ENCODE measurements at regions not wholly inside any gene's neighbourhood (a gene's known extent, or its start where the extent isn't known, plus 50 kb on each side); places are given as distances from the start of the nearest gene placed in this dataset.

DNA sequence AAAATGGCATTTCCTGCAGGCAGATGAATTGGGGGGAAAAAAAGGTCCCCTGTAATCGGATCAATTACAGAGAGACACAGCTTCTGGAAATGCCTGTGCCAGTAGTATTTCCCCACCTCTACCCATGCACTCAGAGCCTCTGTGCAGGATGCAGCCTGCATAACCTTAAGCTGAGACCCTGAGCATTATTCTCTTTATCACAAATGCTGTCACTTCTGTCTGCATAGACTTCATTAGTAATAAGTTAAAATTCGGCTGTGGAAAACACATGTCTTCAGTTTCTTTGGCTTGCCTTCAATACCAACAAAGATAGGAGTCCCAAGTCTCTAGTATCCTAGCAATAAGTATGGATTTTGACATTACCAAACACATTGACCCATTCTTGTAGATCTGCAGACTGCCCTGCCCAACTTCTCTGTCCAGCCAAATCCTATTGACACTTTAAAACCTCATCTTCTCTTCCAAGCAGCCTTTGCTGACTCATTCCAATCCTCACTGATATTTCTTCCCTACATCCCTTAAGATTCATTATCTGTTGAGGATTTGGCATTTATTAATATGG is 70.8 kb downstream of the LUZP4 start:
- no peak for TF ChIP-seq EZH2phosphoT487 (IDR thresholded peaks at IDR 0.05; ENCODE audit: low read depth, severe bottlenecking, unreplicated experiment)
- TF ChIP-seq, protein P1, sequence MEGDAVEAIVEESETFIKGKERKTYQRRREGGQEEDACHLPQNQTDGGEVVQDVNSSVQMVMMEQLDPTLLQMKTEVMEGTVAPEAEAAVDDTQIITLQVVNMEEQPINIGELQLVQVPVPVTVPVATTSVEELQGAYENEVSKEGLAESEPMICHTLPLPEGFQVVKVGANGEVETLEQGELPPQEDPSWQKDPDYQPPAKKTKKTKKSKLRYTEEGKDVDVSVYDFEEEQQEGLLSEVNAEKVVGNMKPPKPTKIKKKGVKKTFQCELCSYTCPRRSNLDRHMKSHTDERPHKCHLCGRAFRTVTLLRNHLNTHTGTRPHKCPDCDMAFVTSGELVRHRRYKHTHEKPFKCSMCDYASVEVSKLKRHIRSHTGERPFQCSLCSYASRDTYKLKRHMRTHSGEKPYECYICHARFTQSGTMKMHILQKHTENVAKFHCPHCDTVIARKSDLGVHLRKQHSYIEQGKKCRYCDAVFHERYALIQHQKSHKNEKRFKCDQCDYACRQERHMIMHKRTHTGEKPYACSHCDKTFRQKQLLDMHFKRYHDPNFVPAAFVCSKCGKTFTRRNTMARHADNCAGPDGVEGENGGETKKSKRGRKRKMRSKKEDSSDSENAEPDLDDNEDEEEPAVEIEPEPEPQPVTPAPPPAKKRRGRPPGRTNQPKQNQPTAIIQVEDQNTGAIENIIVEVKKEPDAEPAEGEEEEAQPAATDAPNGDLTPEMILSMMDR (IDR thresholded peaks at IDR 0.05; ENCODE audit: poor library complexity): no peak

Data from hepatocyte (in vitro differentiated cells).